ENCODE measurements at regions not wholly inside any gene's neighbourhood (a gene's known extent, or its start where the extent isn't known, plus 50 kb on each side); places are given as distances from the start of the nearest gene placed in this dataset.

GRCh38 chr9:28034242-28034641, 461.0 kb upstream of the C9orf72 start:
- Histone ChIP-seq H3K36me3 (ENCODE audit: control insufficient read depth, insufficient read depth, low read length) (no peaks in the 10 kb centered on the region), H3K4me1 (ENCODE audit: control insufficient read depth, insufficient read depth, low read length) (no peaks in the 10 kb centered on the region), H3K27ac (ENCODE audit: low read length) (no peak overlapping the region), H3K9me3 (ENCODE audit: control insufficient read depth, insufficient read depth, low read length) (no peaks in the 10 kb centered on the region), H3K4me3 (ENCODE audit: low read length) (no peak overlapping the region), H3K27me3 (ENCODE audit: control insufficient read depth, insufficient read depth, low read length) (no peaks in the 10 kb centered on the region)
- Mint-ChIP-seq H3K4me3 (no peak overlapping the region), H3K36me3 (no peaks in the 10 kb centered on the region), H3K4me1 (no peaks in the 10 kb centered on the region), H3K9me3 (peaks cover 3% of the 10 kb centered on the region in 2 donors), H3K27ac (no peak overlapping the region), H3K27me3 (ENCODE audit: low read depth in 2 of 2) (no peaks in the 10 kb centered on the region)
- no peak for DNase-seq
- WGBS (ENCODE audit: insufficient coverage), result 70% methylated on average over 6 of the region's 6 CpGs
- intact Hi-C loops (cut with micrococcal nuclease), result no loop called here
- no peak for TF ChIP-seq CTCF (IDR thresholded peaks at IDR 0.05)
- ATAC-seq, result no peak

- no peak overlapping the region for H3K4me3 ChIP-seq (ENCODE audit: low read length)
- Mint-ChIP-seq H3K4me3 (no peak overlapping the region), H3K27ac (no peak overlapping the region), H3K9me3 (peaks cover 3 to 7% of the 10 kb centered on the region in 2 donors), H3K27me3 (ENCODE audit: low read depth in 2 of 2) (no peaks in the 10 kb centered on the region), H3K36me3 (no peaks in the 10 kb centered on the region), H3K4me1 (no peaks in the 10 kb centered on the region)
- DNase-seq (no peak), ATAC-seq (no peak)
- no peaks in the 10 kb centered on the region for H3K27me3 ChIP-seq (ENCODE audit: control insufficient read depth, insufficient read depth, low read length)
- no peaks in the 10 kb centered on the region for H3K9me3 ChIP-seq (ENCODE audit: control insufficient read depth, insufficient read depth, low read length)
- WGBS (ENCODE audit: insufficient coverage), result 67% methylated on average over 1 of the region's 1 CpG
- intact Hi-C loops (cut with micrococcal nuclease), result no loop called here
- no peaks in the 10 kb centered on the region for H3K36me3 ChIP-seq (ENCODE audit: control insufficient read depth, insufficient read depth, low read length)
- no peaks in the 10 kb centered on the region for H3K4me1 ChIP-seq (ENCODE audit: control insufficient read depth, insufficient read depth, low read length)
- TF ChIP-seq CTCF (IDR thresholded peaks at IDR 0.05), result no peak
- H3K27ac ChIP-seq (ENCODE audit: low read length), result no peak overlapping the region
Observed at GRCh38 chr9:28037968-28038367, 464.7 kb upstream of the C9orf72 start.

GRCh38 chr9:28045051-28045450, 471.8 kb upstream of the C9orf72 start:
- peaks cover 3 to 14% of the 10 kb centered on the region in 2 donors for H3K9me3 Mint-ChIP-seq
- WGBS (ENCODE audit: insufficient coverage), result 88% methylated on average over 1 of the region's 3 CpGs
- H3K27me3 Mint-ChIP-seq (ENCODE audit: low read depth in 2 of 2), result no peaks in the 10 kb centered on the region
- no peak for DNase-seq
- ATAC-seq, result no peak
- Histone ChIP-seq H3K27ac (ENCODE audit: low read length) (no peak overlapping the region), H3K36me3 (ENCODE audit: control insufficient read depth, insufficient read depth, low read length) (no peaks in the 10 kb centered on the region), H3K27me3 (ENCODE audit: control insufficient read depth, insufficient read depth, low read length) (no peaks in the 10 kb centered on the region), H3K9me3 (ENCODE audit: control insufficient read depth, insufficient read depth, low read length) (no peaks in the 10 kb centered on the region), H3K4me1 (ENCODE audit: control insufficient read depth, insufficient read depth, low read length) (no peaks in the 10 kb centered on the region), H3K4me3 (ENCODE audit: low read length) (no peak overlapping the region)
- no peaks in the 10 kb centered on the region for H3K36me3 Mint-ChIP-seq
- no peak for TF ChIP-seq CTCF (IDR thresholded peaks at IDR 0.05)
- intact Hi-C loops (cut with micrococcal nuclease), result no loop called here
- no peak overlapping the region for H3K27ac Mint-ChIP-seq
- H3K4me1 Mint-ChIP-seq, result peaks cover 0 to 4% of the 10 kb centered on the region in 2 donors
- H3K4me3 Mint-ChIP-seq, result no peak overlapping the region

- Mint-ChIP-seq H3K27ac (no peak overlapping the region), H3K36me3 (no peaks in the 10 kb centered on the region), H3K4me1 (peaks cover 0 to 4% of the 10 kb centered on the region in 2 donors), H3K9me3 (peaks cover 0 to 17% of the 10 kb centered on the region in 2 donors), H3K4me3 (no peak overlapping the region), H3K27me3 (ENCODE audit: low read depth in 2 of 2) (no peaks in the 10 kb centered on the region)
- intact Hi-C loops (cut with micrococcal nuclease), result no loop called here
- Histone ChIP-seq H3K4me1 (ENCODE audit: control insufficient read depth, insufficient read depth, low read length) (no peaks in the 10 kb centered on the region), H3K27me3 (ENCODE audit: control insufficient read depth, insufficient read depth, low read length) (no peaks in the 10 kb centered on the region), H3K9me3 (ENCODE audit: control insufficient read depth, insufficient read depth, low read length) (no peaks in the 10 kb centered on the region), H3K27ac (ENCODE audit: low read length) (no peak overlapping the region), H3K4me3 (ENCODE audit: low read length) (no peak overlapping the region), H3K36me3 (ENCODE audit: control insufficient read depth, insufficient read depth, low read length) (no peaks in the 10 kb centered on the region)
- TF ChIP-seq CTCF (IDR thresholded peaks at IDR 0.05), result no peak
- no peak for DNase-seq
- ATAC-seq, result no peak
Observed at GRCh38 chr9:28050046-28050445, 476.8 kb upstream of the C9orf72 start.
